Osteoblast (primary cell): ENCODE measurements at regions not wholly inside any gene's neighbourhood (a gene's known extent, or its start where the extent isn't known, plus 50 kb on each side); places are given as distances from the start of the nearest gene placed in this dataset.

Experiments used
- DNase-seq: peaks from one replicate; pipeline ENCODE4 v3.0.0; 2011; ENCODE audit warnings: low spot score, mixed read lengths; ENCODE audit not compliant: insufficient read length; ENCODE audit errors: missing footprints
- H2AFZ ChIP-seq: 2 replicates; pipeline ENCODE4 v1.6.0; 2011; ENCODE audit warnings: mild to moderate bottlenecking, low read length
- H3K27ac ChIP-seq: 2 replicates; pipeline ENCODE4 v1.5.1; 2011; ENCODE audit warnings: mild to moderate bottlenecking, low read depth, low read length, moderate library complexity
- H3K27me3 ChIP-seq: 2 replicates; pipeline ENCODE4 v1.6.0; 2012; ENCODE audit warnings: mild to moderate bottlenecking, control low read depth, inconsistent platforms, low read length, moderate library complexity; ENCODE audit not compliant: insufficient read depth
- H3K36me3 ChIP-seq: 2 replicates; pipeline ENCODE4 v1.5.1; 2011; ENCODE audit warnings: mild to moderate bottlenecking, low read length, control low read depth, moderate library complexity; ENCODE audit not compliant: insufficient read depth
- H3K4me1 ChIP-seq: 2 replicates; pipeline ENCODE4 v1.5.1; 2011; ENCODE audit warnings: mild to moderate bottlenecking, low read length, control low read depth, moderate library complexity; ENCODE audit not compliant: insufficient read depth
- H3K4me2 ChIP-seq: 2 replicates; pipeline ENCODE4 v1.6.0; 2011; ENCODE audit warnings: mild to moderate bottlenecking, low read length; ENCODE audit not compliant: insufficient read depth
- H3K4me3 ChIP-seq: fragments of 200-600 bp; sonication (generic); 3 replicates; pipeline ENCODE4 v1.5.1; 2012; ENCODE audit warnings: mild to moderate bottlenecking, low read length, inconsistent platforms; ENCODE audit not compliant: insufficient read depth
- H3K79me2 ChIP-seq: 2 replicates; pipeline ENCODE4 v1.6.0; 2012; ENCODE audit warnings: mild to moderate bottlenecking, low read length, control low read depth, inconsistent platforms; ENCODE audit not compliant: insufficient read depth
- H3K9me3 ChIP-seq: 2 replicates; pipeline ENCODE4 v1.5.1; 2011; ENCODE audit warnings: low read depth, low read length, control low read depth
- H4K20me1 ChIP-seq: 2 replicates; pipeline ENCODE4 v1.6.0; 2012; ENCODE audit warnings: mild to moderate bottlenecking, low read length, control low read depth; ENCODE audit not compliant: insufficient read depth
- CTCF ChIP-seq: IDR thresholded peaks from 2 replicates; pipeline ENCODE4 v1.5.1; 2011; ENCODE audit warnings: mild to moderate bottlenecking, low read depth, low read length, moderate library complexity; ENCODE audit errors: extremely low read depth

DNA sequence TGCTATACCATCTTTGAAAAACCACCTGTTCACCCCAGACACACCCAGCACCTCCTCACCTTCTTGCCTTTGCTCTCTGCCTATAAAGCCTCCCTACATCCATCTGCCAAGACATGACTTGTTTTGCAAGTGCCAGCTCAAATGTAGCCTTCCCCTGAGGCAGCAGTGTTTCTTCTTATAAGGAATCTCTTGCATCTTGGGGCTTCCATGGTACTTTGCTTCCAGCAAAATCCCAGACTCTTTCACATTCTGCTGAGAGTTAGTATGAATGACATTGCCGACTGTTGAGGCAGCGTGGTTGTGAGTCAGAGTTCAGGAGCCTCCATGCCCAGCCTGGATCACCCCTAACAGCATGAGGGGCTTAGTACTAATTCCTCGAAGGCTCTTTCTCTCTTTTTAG is 217.4 kb upstream of the RUNX1 start:
- Histone ChIP-seq H3K36me3 (no peaks in the 10 kb centered on the region), H3K27ac (no peak overlapping the region), H3K9me3 (no peaks in the 10 kb centered on the region), H3K4me2 (no peak overlapping the region), H3K79me2 (no peaks in the 10 kb centered on the region), H3K4me3 (no peak overlapping the region), H3K27me3 (no peaks in the 10 kb centered on the region), H2AFZ (no peak overlapping the region), H4K20me1 (no peaks in the 10 kb centered on the region), H3K4me1 (no peaks in the 10 kb centered on the region)
- DNase-seq: no peak
- no peak for TF ChIP-seq CTCF

DNA sequence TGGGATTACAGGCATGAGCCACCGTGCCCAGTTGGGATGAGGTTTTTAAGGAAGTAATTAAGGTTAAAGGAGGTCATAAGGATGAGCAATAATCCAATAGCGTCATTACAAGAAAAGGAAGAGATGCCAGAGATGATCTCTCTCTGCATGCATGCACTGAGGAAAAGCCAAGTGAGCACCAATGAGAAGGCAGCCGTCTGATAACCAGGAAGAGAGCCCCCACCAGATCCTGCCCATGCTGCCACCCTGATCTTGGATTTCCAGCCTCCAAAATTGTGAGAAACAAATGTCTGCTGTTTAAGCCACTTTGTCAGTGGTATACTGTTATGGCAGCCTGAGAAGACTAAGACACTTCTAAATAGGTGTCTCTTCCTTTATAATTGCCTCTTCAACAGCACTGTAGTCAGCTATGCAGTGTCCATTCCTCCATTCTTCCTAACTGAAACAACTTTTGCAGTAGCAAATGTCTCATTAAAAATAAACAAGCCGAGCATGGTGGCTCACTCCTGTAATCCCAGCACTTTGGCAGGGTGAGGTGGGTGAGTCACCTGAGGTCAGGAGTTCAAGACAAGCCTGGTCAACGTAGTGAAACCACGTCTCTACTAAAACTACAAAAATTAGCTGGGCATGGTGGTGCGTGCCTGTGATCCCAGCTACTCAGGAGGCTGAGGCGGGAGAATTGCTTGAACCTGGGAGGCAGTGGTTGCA is 216.2 kb upstream of the RUNX1 start:
- H3K27ac ChIP-seq: peak overlapping the region; percentile 44

DNA sequence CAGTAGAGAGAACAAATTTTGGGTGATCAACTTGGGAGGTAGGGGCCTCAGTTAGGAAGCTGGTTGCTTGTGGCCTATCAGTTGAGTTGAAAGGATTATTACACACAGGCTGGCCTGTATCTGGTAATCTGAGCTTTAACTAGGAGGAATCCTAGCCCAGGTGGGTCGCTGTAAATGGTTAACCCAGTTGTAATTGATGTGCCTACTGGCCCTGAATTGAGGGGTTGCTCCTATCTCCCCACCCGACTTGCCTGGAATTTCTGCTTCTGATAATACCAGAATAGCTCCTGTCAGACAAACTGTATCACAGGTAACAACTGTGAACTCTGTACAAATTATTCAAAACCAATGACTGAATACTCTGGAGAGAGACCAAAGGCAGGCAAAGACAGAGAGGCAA is 210.4 kb upstream of the RUNX1 start:
- H3K27ac ChIP-seq: no peak overlapping the region
- H3K36me3 ChIP-seq: no peaks in the 10 kb centered on the region
- TF ChIP-seq CTCF: no peak
- H3K4me2 ChIP-seq: no peak overlapping the region
- no peaks in the 10 kb centered on the region for H3K27me3 ChIP-seq
- H2AFZ ChIP-seq: no peak overlapping the region
- peaks cover 29% of the 10 kb centered on the region for H3K4me1 ChIP-seq
- no peaks in the 10 kb centered on the region for H3K79me2 ChIP-seq
- H3K9me3 ChIP-seq: no peaks in the 10 kb centered on the region
- no peak for DNase-seq
- H3K4me3 ChIP-seq: no peak overlapping the region
- H4K20me1 ChIP-seq: no peaks in the 10 kb centered on the region

More for the DNA sequence above, 216.2 kb upstream of the RUNX1 start:
- Histone ChIP-seq H3K9me3 (no peaks in the 10 kb centered on the region), H3K79me2 (no peaks in the 10 kb centered on the region), H3K36me3 (no peaks in the 10 kb centered on the region), H2AFZ (no peak overlapping the region), H3K4me1 (no peaks in the 10 kb centered on the region), H3K4me3 (no peak overlapping the region), H3K27me3 (no peaks in the 10 kb centered on the region), H4K20me1 (no peaks in the 10 kb centered on the region), H3K4me2 (peak overlapping the region; percentile 3)
- no peak for DNase-seq
- TF ChIP-seq CTCF: no peak

DNA sequence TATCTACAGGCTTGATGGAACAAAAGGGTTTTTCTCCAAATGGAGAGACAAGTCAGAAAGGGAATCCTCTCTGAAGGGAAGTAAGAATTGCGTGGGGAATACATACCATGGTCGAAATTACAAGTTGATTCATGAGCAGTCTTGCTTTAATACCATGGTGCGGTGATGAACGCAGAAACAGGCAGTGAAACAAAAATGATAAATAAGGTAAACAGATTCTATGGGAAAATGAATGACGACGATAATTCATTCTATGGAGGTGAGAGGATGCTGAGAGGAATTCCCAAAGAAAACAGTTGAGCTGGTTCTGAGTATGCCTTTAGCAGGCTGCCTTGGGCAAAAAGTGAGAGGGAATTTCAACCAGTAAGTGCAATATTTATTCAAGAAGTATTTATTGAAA is 209.4 kb upstream of the RUNX1 start:
- Histone ChIP-seq H2AFZ (no peak overlapping the region), H3K4me1 (peaks cover 38% of the 10 kb centered on the region), H3K36me3 (no peaks in the 10 kb centered on the region), H3K9me3 (no peaks in the 10 kb centered on the region), H4K20me1 (no peaks in the 10 kb centered on the region), H3K4me3 (no peak overlapping the region), H3K27ac (no peak overlapping the region), H3K4me2 (no peak overlapping the region), H3K27me3 (no peaks in the 10 kb centered on the region), H3K79me2 (no peaks in the 10 kb centered on the region)
- no peak for DNase-seq
- no peak for TF ChIP-seq CTCF
